ENCODE measurements at regions not wholly inside any gene's neighbourhood (a gene's known extent, or its start where the extent isn't known, plus 50 kb on each side); places are given as distances from the start of the nearest gene placed in this dataset.

GRCh38 chr2:20129331-20130159 is 78.1 kb upstream of the LAPTM4A start:
- TF ChIP-seq SIN3A (IDR thresholded peaks at IDR 0.05; ENCODE audit: borderline replicate concordance, insufficient read depth, low read depth, low read length) (no peak), CTCF (IDR thresholded peaks at IDR 0.05) (no peak), POLR2AphosphoS5 (IDR thresholded peaks at IDR 0.05; ENCODE audit: low read depth, low read length) (no peak), REST (IDR thresholded peaks at IDR 0.05; ENCODE audit: insufficient read depth in 1 of 2, low read depth in 2 of 2, low read length in 1 of 2) (no peak)
